Endothelial cell of umbilical vein (primary cell): ENCODE measurements at regions not wholly inside any gene's neighbourhood (a gene's known extent, or its start where the extent isn't known, plus 50 kb on each side); places are given as distances from the start of the nearest gene placed in this dataset.

Source experiments
- BruUV-seq: library from RNA; stranded (reverse); fragments of 400-500 nt; replicated peaks from 2 replicates; lab custom pipeline; 2021; lab: Mats Ljungman, UMichigan
- CTCF ChIA-PET: fragments of 300-600, 350-600 bp; sonication (Branson Sonifier 250); formaldehyde crosslinking; loops from one replicate; lab custom pipeline; 2021; ENCODE audit warnings: antibody characterized with exemption, inconsistent platforms; lab: Charles Lee
- POLR2A ChIA-PET: fragments of 300-600, 350-600 bp; sonication (Branson Sonifier 250); formaldehyde crosslinking; loops from one replicate; lab custom pipeline; 2021; ENCODE audit warnings: antibody characterized with exemption, inconsistent platforms; lab: Charles Lee
- DNase-seq: peaks from one replicate; pipeline ENCODE4 v3.0.0-alpha.2; 2011; ENCODE audit warnings: low read depth, low spot score
- FAIRE-seq: peaks from 2 replicates; lab custom pipeline; 2011; peaks lifted over from hg19 to GRCh38; lab: Jason Lieb, UNC
- H2AFZ ChIP-seq: 2 replicates; pipeline ENCODE4 v1.6.0; 2012; ENCODE audit warnings: low read depth, low read length, control low read depth, inconsistent platforms
- H3K27ac ChIP-seq: 2 replicates; pipeline ENCODE4 v1.5.1; 2011; ENCODE audit warnings: low read depth, mild to moderate bottlenecking, control low read depth, low read length, moderate library complexity; ENCODE audit not compliant: insufficient read depth
- H3K27me3 ChIP-seq, 2 experiments: 2 replicates each; pipeline versions ENCODE4 v1.6.0 to v1.6.1; 2011; ENCODE audit warnings: low read length in 2 of 2, mixed read lengths in 1 of 2; ENCODE audit not compliant: control insufficient read depth in 2 of 2, insufficient read depth in 2 of 2
- H3K36me3 ChIP-seq, 2 experiments: 2 replicates in 1 of 2; 3 replicates in 1 of 2; pipeline ENCODE4 v1.5.1; 2011; ENCODE audit warnings: low read length in 2 of 2, mild to moderate bottlenecking in 1 of 2, moderate library complexity in 1 of 2; ENCODE audit not compliant: control insufficient read depth in 2 of 2, insufficient read depth in 2 of 2; ENCODE audit errors: extremely low read depth in 1 of 2
- H3K4me1 ChIP-seq: 3 replicates; pipeline ENCODE4 v1.5.1; 2011; ENCODE audit warnings: mild to moderate bottlenecking, low read length; ENCODE audit not compliant: control insufficient read depth, insufficient read depth; ENCODE audit errors: extremely low read depth
- H3K4me2 ChIP-seq: 2 replicates; pipeline ENCODE4 v1.6.1; 2011; ENCODE audit warnings: low read length, control low read depth, mixed read lengths; ENCODE audit not compliant: insufficient read depth
- H3K4me3 ChIP-seq, 3 experiments: fragments of 200-600 bp in 1 of 3; sonication (generic), shearing (Covaris generic) in 1 of 3; replicated peaks in 1 of 3; 2 replicates each; pipeline ENCODE4 v1.5.1; 2011 to 2016; ENCODE audit warnings: control low read depth in 3 of 3, low read length in 3 of 3, mild to moderate bottlenecking in 2 of 3, inconsistent platforms in 1 of 3, low read depth in 1 of 3, moderate library complexity in 1 of 3; ENCODE audit not compliant: insufficient read depth in 1 of 3
- H3K79me2 ChIP-seq: 2 replicates; pipeline ENCODE4 v1.6.0; 2012; ENCODE audit warnings: low read length, inconsistent platforms; ENCODE audit not compliant: control insufficient read depth, insufficient read depth
- H3K9ac ChIP-seq: replicated peaks from 2 replicates; pipeline ENCODE3; 2011; ENCODE audit warnings: low read length, control low read depth; ENCODE audit not compliant: insufficient read depth; ENCODE audit errors: extremely low read depth
- H3K9me1 ChIP-seq: replicated peaks from 3 replicates; pipeline ENCODE4 v1.6.0; 2011; ENCODE audit warnings: mild to moderate bottlenecking, low read length; ENCODE audit not compliant: control insufficient read depth, insufficient read depth; ENCODE audit errors: extremely low read depth
- H3K9me3 ChIP-seq: replicated peaks from 2 replicates; pipeline ENCODE4 v1.5.1; 2012; ENCODE audit warnings: low read length, inconsistent platforms; ENCODE audit not compliant: control insufficient read depth, insufficient read depth
- H4K20me1 ChIP-seq: replicated peaks from 2 replicates; pipeline ENCODE3; 2011; ENCODE audit warnings: mild to moderate bottlenecking, low read length; ENCODE audit not compliant: control insufficient read depth, insufficient read depth; ENCODE audit errors: extremely low read depth
- CTCF ChIP-seq, 2 donors: IDR thresholded peaks; 1 replicate in 1 of 2; 2 replicates in 1 of 2; pipeline ENCODE4 v1.5.1; 2011; ENCODE audit warnings: low read length in 2 of 2, mild to moderate bottlenecking in 2 of 2, moderate library complexity in 2 of 2, control low read depth in 1 of 2, inconsistent platforms in 1 of 2, low read depth in 1 of 2; ENCODE audit not compliant: insufficient read depth in 1 of 2; ENCODE audit errors: extremely low read depth in 1 of 2
- EZH2 ChIP-seq: IDR thresholded peaks from 2 replicates; pipeline ENCODE4 v1.6.1; 2012; ENCODE audit warnings: borderline replicate concordance, low read depth, mild to moderate bottlenecking, moderate library complexity, low read length, inconsistent platforms; ENCODE audit not compliant: severe bottlenecking
- FOS ChIP-seq: IDR thresholded peaks from 2 replicates; pipeline ENCODE4 v1.6.1; 2011; ENCODE audit warnings: mild to moderate bottlenecking, low read length, moderate library complexity, borderline replicate concordance; ENCODE audit not compliant: insufficient read depth
- GATA2 ChIP-seq: IDR thresholded peaks from 2 replicates; pipeline ENCODE4 v1.7.0; 2011; ENCODE audit warnings: low read depth, mild to moderate bottlenecking, moderate library complexity, mixed read lengths, low read length; ENCODE audit not compliant: insufficient read length, insufficient read depth
- JUN ChIP-seq: IDR thresholded peaks from 2 replicates; pipeline ENCODE4 v1.6.1; 2011; ENCODE audit warnings: borderline replicate concordance, low read depth; ENCODE audit not compliant: insufficient read length, insufficient read depth
- MAX ChIP-seq: IDR thresholded peaks from 2 replicates; pipeline ENCODE4 v1.6.1; 2011; ENCODE audit not compliant: insufficient read depth, insufficient read length
- MYC ChIP-seq: IDR thresholded peaks from one replicate; pipeline ENCODE4 v1.6.1; 2011; ENCODE audit warnings: mild to moderate bottlenecking, low read depth, low read length
- POLR2A ChIP-seq: IDR thresholded peaks from 2 replicates; pipeline ENCODE4 v1.6.1; 2012; ENCODE audit warnings: low read depth, mild to moderate bottlenecking, control low read depth, low read length
- POLR2AphosphoS5 ChIP-seq: IDR thresholded peaks from 2 replicates; pipeline ENCODE4 v1.6.1; 2012; ENCODE audit warnings: low read depth, mild to moderate bottlenecking, control low read depth, low read length, moderate library complexity; ENCODE audit not compliant: insufficient read depth
- dilution Hi-C: fragments of 300-500 bp; cut with MboI; formaldehyde crosslinking; loops from one replicate; pipeline ENCODE4 v1.15.0; 2019; ENCODE audit warnings: low sequenced_read_pairs; ENCODE audit not compliant: extremely low pct_ligation_motif_present
- intact Hi-C: fragments of 100-400 bp; cut with micrococcal nuclease; formaldehyde crosslinking; loops from one replicate; pipeline ENCODE4 v1.10.0; 2022

GRCh38 chr5:97991236-97991635 lies 782.2 kb upstream of the RGMB start:
- Histone ChIP-seq H2AFZ (no peak overlapping the region), H3K4me1 (no peaks in the 10 kb centered on the region), H4K20me1 (no peaks in the 10 kb centered on the region), H3K36me3 (no peaks in the 10 kb centered on the region), H3K4me2 (no peak overlapping the region), H3K27me3 (no peaks in the 10 kb centered on the region), H3K9me3 (no peaks in the 10 kb centered on the region), H3K9ac (no peak overlapping the region), H3K27ac (no peak overlapping the region), H3K9me1 (no peaks in the 10 kb centered on the region), H3K79me2 (no peaks in the 10 kb centered on the region), H3K4me3 (no peak overlapping the region)
- intact Hi-C loops (no loop called here), dilution Hi-C loops (no loop called here)
- FAIRE-seq (no peak), DNase-seq (no peak)
- no TSS peak for BruUV-seq
- TF ChIP-seq CTCF (IDR thresholded peaks at IDR 0.05; ENCODE audit: extremely low read depth in 1 of 2, insufficient read depth in 1 of 2, low read depth in 1 of 2, low read length in 2 of 2) (no peak), POLR2A (no peak), POLR2AphosphoS5 (no peak), MAX (no peak), GATA2 (no peak), MYC (no peak), EZH2 (no peak), FOS (no peak), JUN (no peak)
- CTCF ChIA-PET = interaction anchor here (1.2 kb wide), 1 partner anchor 9 kb away, joined by 4 read pairs; no protein-coding TSS in a partner anchor
- POLR2A ChIA-PET = no interaction called here
